H1 (cell line): ENCODE measurements at regions not wholly inside any gene's neighbourhood (a gene's known extent, or its start where the extent isn't known, plus 50 kb on each side); places are given as distances from the start of the nearest gene placed in this dataset.

Experiments
- KDM4A ChIP-seq: IDR thresholded peaks from one replicate; pipeline ENCODE4 v1.7.1; 2012; ENCODE audit warnings: low read depth, mild to moderate bottlenecking, moderate library complexity, low read length, inconsistent platforms; ENCODE audit not compliant: severe bottlenecking
- POU5F1 ChIP-seq: IDR thresholded peaks from 2 replicates; pipeline ENCODE4 v1.6.1; 2011; ENCODE audit warnings: low read depth, mild to moderate bottlenecking, low read length, moderate library complexity

GRCh38 chr12:13924286-13924685, 57.1 kb downstream of the GRIN2B start (continued):
- no peak for TF ChIP-seq KDM4A
- TF ChIP-seq POU5F1 = no peak
- TF ChIP-seq, all 59 proteins: peak for 0
